Pancreas (tissue), 10 donors: ENCODE measurements at regions not wholly inside any gene's neighbourhood (a gene's known extent, or its start where the extent isn't known, plus 50 kb on each side); places are given as distances from the start of the nearest gene placed in this dataset.

Source experiments
- ATAC-seq, 4 donors: fragments of 200-7000 bp; cut with Tn5 transposase; one replicate each; pipeline versions ENCODE4 v1.8.0 to v1.9.1; 2020; ENCODE audit warnings: mild to moderate bottlenecking in 4 of 4, moderate library complexity in 4 of 4
- DNase-seq, 6 donors: peaks; one replicate each; pipeline ENCODE4 v3.0.0-alpha.2; 2020
- FAIRE-seq: peaks from 2 replicates; lab custom pipeline; 2012; peaks lifted over from hg19 to GRCh38; lab: Jason Lieb, UNC
- H3K27ac ChIP-seq, 4 donors: fragments of 200-600 bp; sonication (generic); 1 replicate in 3 of 4; 2 replicates in 1 of 4; pipeline versions ENCODE4 v1.5.0 to v1.8.0; 2020
- H3K27me3 ChIP-seq, 4 donors: fragments of 200-600 bp; one replicate each; pipeline ENCODE4 v1.8.0; 2021
- H3K36me3 ChIP-seq, 3 donors: fragments of 200-600 bp; sonication (generic) in 1 of 3; one replicate each; pipeline versions ENCODE4 v1.5.0 to v1.8.0; 2020 to 2021
- H3K4me1 ChIP-seq, 3 donors: fragments of 200-600 bp; one replicate each; pipeline ENCODE4 v1.8.0; 2021
- H3K4me3 ChIP-seq, 4 donors: fragments of 200-600 bp; sonication (generic) in 2 of 4; one replicate each; pipeline versions ENCODE4 v1.5.0 to v1.8.0; 2020 to 2021
- H3K9me3 ChIP-seq, 4 donors: fragments of 200-600 bp; one replicate each; pipeline ENCODE4 v1.8.0; 2021
- WGBS, 2 donors: extraction: QIAGEN DNeasy Blood & Tissue Kit; methylation state at CpG; one replicate each; pipeline ENCODE4 v1.1.7; 2013; 5-methylcytosine and 5-hydroxymethylcytosine counted together
- intact Hi-C, 3 donors: fragments of 100-400 bp; cut with DNase I; formaldehyde crosslinking; loops; one replicate each; pipeline versions ENCODE4 v1.11.1 to v1.14.2; 2022
- TF ChIP-seq, protein P1 (sequence below), 4 donors: fragments of 200-600 bp; sonication (generic) in 3 of 4; IDR thresholded peaks; one replicate each; pipeline versions ENCODE4 v1.5.0 to v1.8.0; 2021; ENCODE audit warnings: antibody characterized with exemption in 4 of 4
- donor health status: healthy with polysubstance abuse.
- donor health status: DM: no; HTN: no; CAD: no; lungs with moderate emphysema.
- donor health status: DM: no; HTN: no; CAD: no.
- donor health status: control.
- donor health status: control.
- donor health status: Bipolar disorder and iron deficiency.
- donor health status: DM: yes; HTN: yes; CAD: no.
- donor health status: DM: no; HTN: no; CAD: no.
- donor health status: DM: no; HTN: no; CAD: no.
- donor health status: DM: yes; HTN: yes; CAD: no.

DNA sequence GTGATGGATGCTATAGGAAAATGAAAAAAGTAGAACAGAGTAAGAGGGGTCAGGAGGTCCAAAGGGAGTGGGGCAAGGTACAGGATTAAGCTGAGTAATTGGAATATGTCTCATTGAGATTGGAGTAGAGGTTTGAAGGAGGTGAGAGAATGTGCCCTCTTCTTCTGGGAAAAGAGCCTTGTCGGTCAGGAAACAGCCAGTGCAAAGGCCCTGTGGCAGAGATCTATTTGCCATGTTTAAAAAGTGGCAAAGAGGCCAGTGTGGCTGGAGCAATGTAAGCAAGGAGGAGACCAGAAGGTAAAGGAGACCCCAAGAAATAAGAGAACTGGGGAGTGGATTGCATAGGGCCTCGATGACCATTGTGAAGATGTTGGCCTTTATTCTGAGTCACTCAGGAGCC lies 706.5 kb downstream of the MED13L start:
- no peak for ATAC-seq
- TF ChIP-seq, protein P1, sequence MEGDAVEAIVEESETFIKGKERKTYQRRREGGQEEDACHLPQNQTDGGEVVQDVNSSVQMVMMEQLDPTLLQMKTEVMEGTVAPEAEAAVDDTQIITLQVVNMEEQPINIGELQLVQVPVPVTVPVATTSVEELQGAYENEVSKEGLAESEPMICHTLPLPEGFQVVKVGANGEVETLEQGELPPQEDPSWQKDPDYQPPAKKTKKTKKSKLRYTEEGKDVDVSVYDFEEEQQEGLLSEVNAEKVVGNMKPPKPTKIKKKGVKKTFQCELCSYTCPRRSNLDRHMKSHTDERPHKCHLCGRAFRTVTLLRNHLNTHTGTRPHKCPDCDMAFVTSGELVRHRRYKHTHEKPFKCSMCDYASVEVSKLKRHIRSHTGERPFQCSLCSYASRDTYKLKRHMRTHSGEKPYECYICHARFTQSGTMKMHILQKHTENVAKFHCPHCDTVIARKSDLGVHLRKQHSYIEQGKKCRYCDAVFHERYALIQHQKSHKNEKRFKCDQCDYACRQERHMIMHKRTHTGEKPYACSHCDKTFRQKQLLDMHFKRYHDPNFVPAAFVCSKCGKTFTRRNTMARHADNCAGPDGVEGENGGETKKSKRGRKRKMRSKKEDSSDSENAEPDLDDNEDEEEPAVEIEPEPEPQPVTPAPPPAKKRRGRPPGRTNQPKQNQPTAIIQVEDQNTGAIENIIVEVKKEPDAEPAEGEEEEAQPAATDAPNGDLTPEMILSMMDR (IDR thresholded peaks at IDR 0.05), result no peak
- WGBS, 2 donors, result 80 to 82% methylated on average over 2 of the region's 2 CpGs
- intact Hi-C loops, result no loop called here
- H3K27ac ChIP-seq, result no peak overlapping the region
- H3K4me1 ChIP-seq, result no peaks in the 10 kb centered on the region
- FAIRE-seq, result no peak
- no peak for DNase-seq
- H3K36me3 ChIP-seq, result no peaks in the 10 kb centered on the region
- no peak overlapping the region for H3K4me3 ChIP-seq
- H3K27me3 ChIP-seq, result no peaks in the 10 kb centered on the region
- no peaks in the 10 kb centered on the region for H3K9me3 ChIP-seq

DNA sequence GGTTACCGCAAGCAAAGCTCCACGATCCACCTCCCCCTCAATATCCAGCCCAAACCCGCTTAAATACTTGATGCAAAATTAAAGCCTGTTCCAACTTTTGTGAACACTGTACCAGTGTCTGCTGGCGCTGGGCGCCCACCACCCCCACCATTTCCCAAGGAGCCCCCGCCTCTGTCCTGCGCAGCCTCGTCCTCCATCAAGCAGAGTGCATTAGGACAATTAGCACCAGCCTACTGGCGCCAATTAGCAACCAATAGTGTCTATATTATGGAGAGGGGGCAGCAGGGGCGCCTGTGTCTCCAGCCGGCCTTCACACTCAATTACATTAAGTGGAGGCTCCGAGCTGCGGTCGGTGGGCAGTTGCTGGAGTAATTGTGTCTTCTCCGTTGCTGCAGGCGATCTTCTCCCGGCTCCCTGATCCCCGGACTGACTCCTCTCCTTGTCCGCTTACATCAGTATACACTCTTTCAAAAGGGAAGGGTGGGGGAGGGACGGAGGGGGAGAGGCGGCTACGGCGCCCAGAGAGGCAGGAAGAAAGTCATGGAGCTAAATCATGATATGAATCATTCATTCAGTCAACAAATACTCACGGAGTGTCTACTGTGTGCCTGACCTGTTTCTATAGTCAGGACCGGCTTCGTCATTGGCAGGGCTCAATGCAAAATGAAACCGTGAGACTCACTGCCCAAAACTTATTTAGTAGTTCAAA lies 707.3 kb downstream of the MED13L start:
- H3K9me3 ChIP-seq, result no peaks in the 10 kb centered on the region

DNA sequence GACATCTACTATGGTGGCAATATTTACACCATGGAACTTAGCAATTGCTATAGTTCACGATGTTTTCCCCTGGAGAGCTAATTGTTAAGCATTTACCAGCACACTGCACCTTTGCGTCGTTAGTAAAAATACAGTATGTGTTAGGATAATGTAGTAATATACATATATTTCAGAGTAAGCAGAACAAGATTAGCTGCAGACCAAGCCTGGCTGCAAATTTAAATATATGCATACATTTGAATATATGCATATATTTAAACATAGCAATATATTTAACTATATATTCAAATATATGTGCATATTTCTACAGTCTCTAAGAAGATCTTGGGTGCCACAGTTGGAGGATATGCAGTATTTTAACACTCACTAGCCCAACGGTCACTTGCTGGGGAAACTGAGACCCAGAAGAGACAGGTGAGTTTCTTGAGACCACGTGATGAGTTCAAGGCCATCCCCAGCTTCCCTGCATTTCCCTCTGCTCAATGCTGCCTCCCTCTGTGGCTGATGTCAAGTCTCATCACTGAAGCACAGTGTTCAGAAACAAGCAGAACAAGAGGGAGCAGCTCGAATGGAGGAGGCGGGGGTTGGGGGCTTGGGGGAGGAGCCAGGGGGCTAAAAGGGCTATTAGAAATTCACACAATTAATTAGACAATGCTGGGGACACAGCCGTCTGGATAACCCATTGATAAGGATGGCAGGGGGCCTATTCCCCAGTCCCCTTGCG lies 708.0 kb downstream of the MED13L start:
- H3K27me3 ChIP-seq, result no peaks in the 10 kb centered on the region
- intact Hi-C loops, result no loop called here
- no peak overlapping the region for H3K4me3 ChIP-seq
- WGBS, 2 donors, result 45 to 53% methylated on average over 9 of the region's 9 CpGs
- H3K9me3 ChIP-seq, result no peaks in the 10 kb centered on the region
- H3K4me1 ChIP-seq, result no peaks in the 10 kb centered on the region
- no peak overlapping the region for H3K27ac ChIP-seq
- FAIRE-seq (no peak), ATAC-seq (no peak), DNase-seq (no peak)
- TF ChIP-seq, protein P1 (IDR thresholded peaks at IDR 0.05), result no peak
- no peaks in the 10 kb centered on the region for H3K36me3 ChIP-seq

More for the DNA sequence above, 707.3 kb downstream of the MED13L start:
- ATAC-seq, result no peak
- WGBS, 2 donors, result 71 to 75% methylated on average over 27 of the region's 27 CpGs
- Histone ChIP-seq H3K27me3 (no peaks in the 10 kb centered on the region), H3K27ac (no peak overlapping the region), H3K4me1 (no peaks in the 10 kb centered on the region), H3K36me3 (no peaks in the 10 kb centered on the region), H3K4me3 (no peak overlapping the region)
- intact Hi-C loops, result no loop called here
- TF ChIP-seq, protein P1 (IDR thresholded peaks at IDR 0.05), result no peak
- no peak for FAIRE-seq
- no peak for DNase-seq

DNA sequence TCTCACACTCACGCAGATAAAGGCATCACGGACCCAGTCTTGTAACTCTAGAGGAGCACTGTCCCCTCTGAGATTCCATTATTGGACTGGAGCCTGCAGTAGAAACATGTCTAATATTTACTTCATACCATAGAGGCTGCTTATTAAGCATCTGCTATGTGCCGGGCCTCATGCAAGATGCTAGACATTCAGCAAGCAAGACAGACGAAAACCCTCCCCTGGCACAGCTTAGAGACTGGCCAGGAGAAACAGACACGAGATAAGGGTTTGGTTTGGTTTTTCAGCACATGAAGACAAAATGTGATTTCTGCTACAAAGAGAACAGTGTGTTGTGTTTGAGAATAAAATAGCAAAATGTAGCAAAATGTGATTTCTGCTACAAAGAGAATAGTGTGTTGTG lies 719.2 kb downstream of the MED13L start:
- H3K4me1 ChIP-seq, result no peaks in the 10 kb centered on the region
- no peak overlapping the region for H3K4me3 ChIP-seq
- H3K27ac ChIP-seq, result no peak overlapping the region
- TF ChIP-seq, protein P1 (IDR thresholded peaks at IDR 0.05), result no peak
- 43 to 52% methylated on average over 5 of the region's 5 CpGs for WGBS, 2 donors
- no peaks in the 10 kb centered on the region for H3K36me3 ChIP-seq
- intact Hi-C loops, result no loop called here
- no peak for FAIRE-seq
- H3K27me3 ChIP-seq, result no peaks in the 10 kb centered on the region
- no peak for DNase-seq
- no peak for ATAC-seq
- no peaks in the 10 kb centered on the region for H3K9me3 ChIP-seq

DNA sequence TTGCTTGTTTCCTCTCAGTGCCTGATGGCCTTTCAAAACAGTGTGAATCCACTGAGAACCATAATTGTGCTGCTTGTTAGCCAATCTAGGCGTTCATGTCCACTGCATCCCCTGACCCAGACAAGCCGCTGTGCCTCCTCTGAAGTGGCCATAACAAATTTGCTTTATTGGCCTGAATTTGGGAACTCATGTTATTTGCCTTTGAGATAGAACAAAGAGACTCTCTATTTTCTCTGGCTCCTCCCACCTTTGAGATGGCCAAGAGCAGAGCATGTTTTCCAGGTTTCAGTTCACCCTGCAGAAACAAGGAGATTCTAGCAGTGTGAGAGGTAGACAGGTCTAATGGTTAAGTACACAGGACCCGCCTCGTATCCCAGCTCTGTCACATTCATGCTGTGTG lies 723.9 kb downstream of the MED13L start:
- Histone ChIP-seq H3K36me3 (no peaks in the 10 kb centered on the region), H3K4me1 (no peaks in the 10 kb centered on the region), H3K27ac (no peak overlapping the region), H3K4me3 (no peak overlapping the region), H3K27me3 (no peaks in the 10 kb centered on the region), H3K9me3 (no peaks in the 10 kb centered on the region)
- intact Hi-C loops, result no loop called here
- WGBS, 2 donors, result 37 to 56% methylated on average over 4 of the region's 4 CpGs
- FAIRE-seq (no peak), DNase-seq (no peak), ATAC-seq (no peak)
- TF ChIP-seq, protein P1 (IDR thresholded peaks at IDR 0.05), result no peak
